HCT116 (cell line): ENCODE measurements at regions not wholly inside any gene's neighbourhood (a gene's known extent, or its start where the extent isn't known, plus 50 kb on each side); places are given as distances from the start of the nearest gene placed in this dataset.

ENCODE experiments used
- ATAC-seq: fragments of 200-7000 bp; cut with Tn5 transposase; 2 replicates; pipeline ENCODE4 v1.9.1; 2020; ENCODE audit warnings: mild to moderate bottlenecking, moderate library complexity
- BruUV-seq: library from RNA; stranded (reverse); fragments of 400-500 nt; replicated peaks from 2 replicates; lab custom pipeline; 2021; lab: Mats Ljungman, UMichigan
- CTCF ChIA-PET: fragments of 300-600 bp; sonication (Branson Sonifier 250); formaldehyde crosslinking; loops from one replicate; lab custom pipeline; 2021; ENCODE audit warnings: antibody characterized with exemption; lab: Charles Lee
- POLR2A ChIA-PET: fragments of 300-600, 350-600 bp; sonication (Branson Sonifier 250); formaldehyde crosslinking; loops from one replicate; lab custom pipeline; 2021; ENCODE audit warnings: antibody characterized with exemption; lab: Charles Lee
- RAD21 ChIA-PET, 2 experiments: fragments of 300-600 bp; sonication (Branson Sonifier 250); formaldehyde crosslinking; loops; one replicate each; lab custom pipeline; 2023; ENCODE audit warnings: low total read pairs in 2 of 2; ENCODE audit not compliant: uncharacterized antibody in 2 of 2, unreplicated experiment in 2 of 2, low non-redundant PET in 1 of 2; lab: Charles Lee
- DNase-seq: peaks from one replicate; pipeline ENCODE4 v3.0.0-alpha.2; 2010; ENCODE audit warnings: low read depth, low spot score
- H2AFZ ChIP-seq: fragments of 200-600 bp; shearing (Covaris generic), sonication (generic); 2 replicates; pipeline ENCODE4 v1.6.1; 2017; ENCODE audit warnings: low read depth, mixed run types, mixed read lengths, antibody characterized with exemption, low read length; ENCODE audit not compliant: poor library complexity, severe bottlenecking
- H3K27ac ChIP-seq: 2 replicates; pipeline ENCODE4 v1.5.1; 2012; ENCODE audit warnings: low read depth, low read length
- H3K27me3 ChIP-seq: fragments of 200-600 bp; sonication (generic); 2 replicates; pipeline ENCODE4 v1.6.1; 2016; ENCODE audit warnings: mixed run types, low read length, mixed read lengths; ENCODE audit not compliant: insufficient read depth
- H3K36me3 ChIP-seq, 2 experiments: fragments of 200-500 bp in 1 of 2; fragments of 200-600 bp in 1 of 2; sonication (Bioruptor generic) in 1 of 2; sonication (generic) in 1 of 2; 2 replicates each; pipeline versions ENCODE4 v1.5.1 to v1.6.1; 2014 to 2016; ENCODE audit warnings: low read length in 2 of 2, inconsistent platforms in 1 of 2, mixed read lengths in 1 of 2, mixed run types in 1 of 2; ENCODE audit not compliant: insufficient read depth in 2 of 2, control insufficient read depth in 1 of 2
- H3K4me1 ChIP-seq, 2 experiments: fragments of 200-600 bp in 1 of 2; sonication (generic) in 1 of 2; 2 replicates each; pipeline versions ENCODE4 v1.5.1 to v1.6.1; 2012 to 2017; ENCODE audit warnings: low read length in 2 of 2, inconsistent platforms in 1 of 2, mild to moderate bottlenecking in 1 of 2, mixed read lengths in 1 of 2, mixed run types in 1 of 2, moderate library complexity in 1 of 2; ENCODE audit not compliant: insufficient read depth in 2 of 2, control insufficient read depth in 1 of 2
- H3K4me2 ChIP-seq: fragments of 200-600 bp; sonication (generic); 2 replicates; pipeline ENCODE4 v1.6.1; 2017; ENCODE audit warnings: mixed run types, low read length, mixed read lengths
- H3K4me3 ChIP-seq, 2 experiments: fragments of 200-600 bp in 1 of 2; sonication (generic) in 1 of 2; replicated peaks in 1 of 2; 2 replicates each; pipeline ENCODE4 v1.5.1; 2011 to 2016; ENCODE audit warnings: low read length in 2 of 2, control low read depth in 1 of 2, low read depth in 1 of 2, mild to moderate bottlenecking in 1 of 2, mixed read lengths in 1 of 2, mixed run types in 1 of 2
- H3K79me2 ChIP-seq: fragments of 200-600 bp; sonication (generic); 2 replicates; pipeline ENCODE4 v1.6.1; 2017; ENCODE audit warnings: mild to moderate bottlenecking, mixed run types, low read length, moderate library complexity, mixed read lengths; ENCODE audit not compliant: insufficient read depth
- H3K9ac ChIP-seq: fragments of 200-600 bp; sonication (generic); 2 replicates; pipeline ENCODE4 v1.6.1; 2016; ENCODE audit warnings: low read length, mixed read lengths
- H3K9me2 ChIP-seq: fragments of 200-600 bp; sonication (generic), shearing (Covaris generic); 2 replicates; pipeline ENCODE4 v1.6.1; 2017; ENCODE audit warnings: mixed run types, mild to moderate bottlenecking, moderate library complexity; ENCODE audit not compliant: insufficient read depth
- H3K9me3 ChIP-seq, 2 experiments: fragments of 200-500 bp in 1 of 2; fragments of 200-600 bp in 1 of 2; sonication (Bioruptor generic) in 1 of 2; sonication (generic) in 1 of 2; 2 replicates each; pipeline ENCODE4 v1.6.1; 2014 to 2017; ENCODE audit warnings: low read length in 2 of 2, mixed read lengths in 2 of 2, inconsistent platforms in 1 of 2, low read depth in 1 of 2, mild to moderate bottlenecking in 1 of 2, mixed run types in 1 of 2, moderate library complexity in 1 of 2; ENCODE audit not compliant: control insufficient read depth in 1 of 2, insufficient read depth in 1 of 2
- H4K20me1 ChIP-seq: fragments of 200-600 bp; sonication (generic), shearing (Covaris generic); 2 replicates; pipeline ENCODE4 v1.6.1; 2017; ENCODE audit warnings: mixed run types, mild to moderate bottlenecking, moderate library complexity; ENCODE audit not compliant: insufficient read depth
- CTCF ChIP-seq, 3 experiments: fragments of 200-600 bp in 1 of 3; sonication (generic) in 1 of 3; IDR thresholded peaks in 2 of 3; conservative IDR thresholded peaks in 1 of 3; 2 replicates each; pipeline ENCODE4 v1.5.1; 2012 to 2017; ENCODE audit warnings: low read depth in 2 of 3, low read length in 2 of 3, antibody characterized with exemption in 1 of 3, borderline replicate concordance in 1 of 3, control low read depth in 1 of 3, mild to moderate bottlenecking in 1 of 3, mixed read lengths in 1 of 3, mixed run types in 1 of 3, moderate library complexity in 1 of 3; ENCODE audit not compliant: insufficient read depth in 1 of 3
- EGR1 ChIP-seq: IDR thresholded peaks from 2 replicates; pipeline ENCODE4 v1.6.1; 2012; ENCODE audit warnings: low read depth
- EZH2 ChIP-seq: fragments of 200-600 bp; sonication (generic); IDR thresholded peaks from 2 replicates; pipeline ENCODE4 v1.6.1; 2017; ENCODE audit warnings: antibody characterized with exemption, mixed run types
- EZH2phosphoT487 ChIP-seq: fragments of 200-600 bp; IDR thresholded peaks from 2 replicates; pipeline ENCODE4 v1.6.1; 2018; ENCODE audit warnings: antibody characterized with exemption, borderline replicate concordance
- FOSL1 ChIP-seq: IDR thresholded peaks from 2 replicates; pipeline ENCODE4 v1.6.1; 2012; ENCODE audit warnings: low read depth
- JUND ChIP-seq: IDR thresholded peaks from 2 replicates; pipeline ENCODE4 v1.6.1; 2012
- POLR2AphosphoS5 ChIP-seq: IDR thresholded peaks from 2 replicates; pipeline ENCODE4 v1.6.1; 2011; ENCODE audit warnings: mild to moderate bottlenecking, low read depth, low read length, moderate library complexity
- RAD21 ChIP-seq: IDR thresholded peaks from 2 replicates; pipeline ENCODE4 v1.6.1; 2012; ENCODE audit warnings: low read depth, mild to moderate bottlenecking
- REST ChIP-seq: IDR thresholded peaks from 2 replicates; pipeline ENCODE4 v1.6.1; 2012; ENCODE audit warnings: low read depth
- SIN3A ChIP-seq: IDR thresholded peaks from 2 replicates; pipeline ENCODE4 v1.6.1; 2012; ENCODE audit warnings: low read depth
- SP1 ChIP-seq: IDR thresholded peaks from 2 replicates; pipeline ENCODE4 v1.6.1; 2012; ENCODE audit warnings: low read depth
- TCF7L2 ChIP-seq: IDR thresholded peaks from 2 replicates; pipeline ENCODE4 v1.7.0; 2011; ENCODE audit warnings: borderline replicate concordance, inconsistent platforms; ENCODE audit not compliant: insufficient read depth, insufficient read length; ENCODE audit errors: extremely low read depth
- YY1 ChIP-seq: IDR thresholded peaks from 2 replicates; pipeline ENCODE4 v1.6.1; 2011; ENCODE audit warnings: low read length, low read depth, moderate library complexity, mild to moderate bottlenecking; ENCODE audit not compliant: insufficient replicate concordance; ENCODE audit errors: extremely low read depth
- ZBTB33 ChIP-seq: IDR thresholded peaks from 2 replicates; pipeline ENCODE4 v1.6.1; 2011; ENCODE audit warnings: mild to moderate bottlenecking, low read length, moderate library complexity; ENCODE audit not compliant: insufficient replicate concordance; ENCODE audit errors: extremely low read depth
- ZFX ChIP-seq: fragments of 450-650 bp; IDR thresholded peaks from 2 replicates; pipeline ENCODE4 v1.6.1; 2017
- ZNF274 ChIP-seq: fragments of 200-500 bp; sonication (Bioruptor generic); IDR thresholded peaks from 2 replicates; pipeline ENCODE4 v1.6.1; 2014; ENCODE audit warnings: mild to moderate bottlenecking, low read depth, low read length, inconsistent platforms
- intact Hi-C: fragments of 100-400 bp; cut with micrococcal nuclease; formaldehyde crosslinking; loops from 2 replicates; pipeline ENCODE4 v1.10.0; 2022

- intact Hi-C loops = no loop called here
- H3K9ac ChIP-seq = no peak overlapping the region
- ChIA-PET POLR2A (no interaction called here), CTCF (no interaction called here), RAD21 (no interaction called here)
- DNase-seq = no peak
- no peak for ATAC-seq
- no peaks in the 10 kb centered on the region for H4K20me1 ChIP-seq
- H3K9me3 ChIP-seq = no peaks in the 10 kb centered on the region
- no peaks in the 10 kb centered on the region for H3K27me3 ChIP-seq
- H3K9me2 ChIP-seq = no peaks in the 10 kb centered on the region
- H3K79me2 ChIP-seq = no peaks in the 10 kb centered on the region
- H3K4me2 ChIP-seq = no peak overlapping the region
- H3K4me1 ChIP-seq = peaks cover 0 to 7% of the 10 kb centered on the region in 2 experiments; a peak in 1 of 4 replicates
- H3K27ac ChIP-seq = no peak overlapping the region
- H2AFZ ChIP-seq = no peak overlapping the region
- no peak overlapping the region for H3K4me3 ChIP-seq
- no peaks in the 10 kb centered on the region for H3K36me3 ChIP-seq
- TF ChIP-seq FOSL1 = no peak
- TF ChIP-seq EZH2 = no peak
- no peak for TF ChIP-seq REST
- TF ChIP-seq TCF7L2 = no peak
- no peak for TF ChIP-seq JUND
- TF ChIP-seq EGR1 = no peak
- no peak for TF ChIP-seq ZNF274
- no peak for TF ChIP-seq POLR2AphosphoS5
- no peak for TF ChIP-seq SIN3A
- TF ChIP-seq EZH2phosphoT487 = no peak
- no peak for TF ChIP-seq CTCF (IDR thresholded peaks at IDR 0.05 in 2 of 3, conservative IDR thresholded peaks at IDR 0.05 in 1 of 3; ENCODE audit: borderline replicate concordance in 1 of 3, insufficient read depth in 1 of 3, low read depth in 2 of 3, low read length in 2 of 3)
- no peak for TF ChIP-seq SP1
- no peak for TF ChIP-seq ZFX
- TF ChIP-seq YY1 = no peak
- no peak for TF ChIP-seq ZBTB33
- no peak for TF ChIP-seq RAD21
- BruUV-seq = no TSS peak
These were observed 294.5 kb upstream of the LMCD1 start for GRCh38 chr3:8206971-8207617.
